ENCODE measurements at regions not wholly inside any gene's neighbourhood (a gene's known extent, or its start where the extent isn't known, plus 50 kb on each side); places are given as distances from the start of the nearest gene placed in this dataset.

DNA sequence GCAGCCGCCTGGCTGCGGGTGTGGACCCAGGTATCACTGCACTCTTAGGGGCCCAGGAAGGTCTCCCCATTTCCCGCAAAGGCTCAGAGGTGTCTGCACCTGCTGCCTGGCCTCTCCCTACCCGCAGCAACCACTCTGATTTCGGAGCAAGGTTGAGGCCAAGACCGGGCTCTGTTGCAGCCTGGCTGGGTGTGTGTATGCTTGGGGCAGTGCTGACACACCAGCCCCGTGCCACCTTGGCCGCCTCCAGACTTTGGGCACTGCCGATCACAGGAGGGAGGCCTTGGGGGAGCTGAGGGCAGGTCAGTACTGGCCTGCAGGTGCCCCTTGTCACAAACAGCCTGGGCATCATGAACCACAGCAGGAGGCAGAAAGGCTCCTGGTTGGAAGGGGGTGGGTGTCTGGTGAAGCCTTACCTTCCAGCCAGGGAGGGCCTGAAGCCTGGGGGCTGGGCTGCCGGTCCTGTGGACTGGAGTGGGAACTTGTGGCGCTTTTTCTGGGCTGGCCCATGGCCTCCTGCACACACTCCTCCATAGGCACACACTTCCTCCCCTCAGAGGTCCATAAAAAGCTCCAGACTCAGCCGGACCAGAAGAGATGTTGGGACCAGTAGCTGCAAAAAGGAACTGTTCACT, 519.5 kb downstream of the RWDD3 start:
- H3K4me3 ChIP-seq (ENCODE audit: low read depth, low read length), result no peak overlapping the region

DNA sequence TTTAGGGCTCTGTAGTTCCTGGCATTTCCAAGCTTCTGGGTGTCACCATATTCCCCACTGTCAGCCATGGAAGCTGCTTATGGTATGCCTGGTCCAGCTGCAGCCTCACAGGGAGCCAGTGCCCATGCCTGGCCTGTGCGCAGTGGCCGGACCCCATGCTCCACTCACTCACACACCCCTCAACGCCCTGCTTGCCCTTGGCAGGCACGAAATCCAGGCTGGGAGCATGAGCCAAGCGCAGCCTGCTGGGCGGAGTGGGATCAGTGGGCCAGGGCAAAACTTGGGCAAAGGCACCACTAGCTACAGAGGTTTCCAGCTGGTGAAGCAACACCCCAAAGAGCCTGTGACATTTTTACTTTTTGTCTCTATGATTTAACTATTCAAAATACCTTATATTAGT, 520.4 kb downstream of the RWDD3 start:
- no peak overlapping the region for H3K4me3 ChIP-seq (ENCODE audit: low read depth, low read length)
- TF ChIP-seq, protein P1, sequence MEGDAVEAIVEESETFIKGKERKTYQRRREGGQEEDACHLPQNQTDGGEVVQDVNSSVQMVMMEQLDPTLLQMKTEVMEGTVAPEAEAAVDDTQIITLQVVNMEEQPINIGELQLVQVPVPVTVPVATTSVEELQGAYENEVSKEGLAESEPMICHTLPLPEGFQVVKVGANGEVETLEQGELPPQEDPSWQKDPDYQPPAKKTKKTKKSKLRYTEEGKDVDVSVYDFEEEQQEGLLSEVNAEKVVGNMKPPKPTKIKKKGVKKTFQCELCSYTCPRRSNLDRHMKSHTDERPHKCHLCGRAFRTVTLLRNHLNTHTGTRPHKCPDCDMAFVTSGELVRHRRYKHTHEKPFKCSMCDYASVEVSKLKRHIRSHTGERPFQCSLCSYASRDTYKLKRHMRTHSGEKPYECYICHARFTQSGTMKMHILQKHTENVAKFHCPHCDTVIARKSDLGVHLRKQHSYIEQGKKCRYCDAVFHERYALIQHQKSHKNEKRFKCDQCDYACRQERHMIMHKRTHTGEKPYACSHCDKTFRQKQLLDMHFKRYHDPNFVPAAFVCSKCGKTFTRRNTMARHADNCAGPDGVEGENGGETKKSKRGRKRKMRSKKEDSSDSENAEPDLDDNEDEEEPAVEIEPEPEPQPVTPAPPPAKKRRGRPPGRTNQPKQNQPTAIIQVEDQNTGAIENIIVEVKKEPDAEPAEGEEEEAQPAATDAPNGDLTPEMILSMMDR (IDR thresholded peaks at IDR 0.05; ENCODE audit: low read depth, low read length), result no peak

More for the DNA sequence above, 519.5 kb downstream of the RWDD3 start:
- TF ChIP-seq, protein P1 (IDR thresholded peaks at IDR 0.05; ENCODE audit: low read depth, low read length), result no peak

DNA sequence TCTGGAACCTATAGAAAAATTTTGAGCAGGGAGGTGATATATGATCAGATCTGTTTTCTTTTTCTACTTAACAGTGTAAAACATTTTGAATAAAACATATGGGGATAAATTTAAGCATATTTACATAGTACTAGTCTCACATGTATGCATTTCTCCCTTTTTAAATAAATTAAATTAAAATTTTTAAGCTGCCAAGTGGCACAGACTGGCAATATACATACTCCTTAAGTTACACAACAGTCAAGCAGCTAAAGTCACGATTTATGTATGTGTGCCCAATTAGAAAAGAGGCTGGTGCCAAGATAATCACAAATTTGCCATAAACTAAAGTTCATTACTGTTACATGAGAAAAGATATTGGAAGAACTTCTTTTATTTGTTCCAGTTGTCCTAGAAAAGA, 532.0 kb downstream of the RWDD3 start:
- TF ChIP-seq, protein P1 (IDR thresholded peaks at IDR 0.05; ENCODE audit: low read depth, low read length), result no peak

DNA sequence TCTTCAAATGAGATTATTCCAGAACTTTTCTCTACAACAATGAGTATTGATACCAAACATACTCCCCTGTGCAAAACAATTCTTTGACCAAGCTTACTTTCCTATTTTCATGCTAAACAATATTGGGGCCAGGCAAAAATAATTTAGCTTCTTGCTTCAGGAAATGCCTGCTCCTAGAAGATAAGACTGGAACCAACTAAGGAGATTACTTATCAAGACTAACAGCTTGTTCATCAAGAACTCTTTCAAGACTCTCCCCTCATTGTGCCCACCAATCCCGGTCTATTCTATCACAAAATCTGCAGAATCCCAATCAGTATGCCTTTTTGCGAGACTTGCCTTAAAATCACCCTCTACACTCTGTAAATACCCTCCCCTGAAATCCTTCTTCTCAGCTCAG, 536.6 kb downstream of the RWDD3 start:
- TF ChIP-seq, protein P1 (IDR thresholded peaks at IDR 0.05; ENCODE audit: low read depth, low read length), result no peak
- H3K4me3 ChIP-seq (ENCODE audit: low read depth, low read length), result no peak overlapping the region

More for the DNA sequence above, 532.0 kb downstream of the RWDD3 start:
- H3K4me3 ChIP-seq (ENCODE audit: low read depth, low read length), result no peak overlapping the region

DNA sequence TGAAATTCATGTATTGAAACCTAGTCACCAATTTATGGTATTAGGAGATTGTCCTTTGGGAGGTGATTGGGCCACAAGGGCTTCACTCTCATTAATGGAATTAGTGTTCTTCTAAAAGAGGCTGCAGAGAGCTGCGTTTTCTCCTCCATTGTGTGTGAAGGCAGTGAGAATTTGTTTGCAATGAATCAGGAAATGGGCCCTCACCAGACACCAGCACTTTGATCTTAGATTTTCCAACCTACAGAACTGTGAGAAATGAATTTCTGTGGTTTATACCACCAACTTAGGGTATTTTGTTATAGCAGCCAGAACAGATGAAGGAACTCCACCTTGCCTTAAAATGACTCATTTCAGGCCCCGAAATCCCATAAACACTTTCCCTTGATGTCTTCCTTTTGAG, 544.2 kb downstream of the RWDD3 start:
- H3K4me3 ChIP-seq (ENCODE audit: low read depth, low read length), result no peak overlapping the region
- TF ChIP-seq, protein P1 (IDR thresholded peaks at IDR 0.05; ENCODE audit: low read depth, low read length), result no peak

DNA sequence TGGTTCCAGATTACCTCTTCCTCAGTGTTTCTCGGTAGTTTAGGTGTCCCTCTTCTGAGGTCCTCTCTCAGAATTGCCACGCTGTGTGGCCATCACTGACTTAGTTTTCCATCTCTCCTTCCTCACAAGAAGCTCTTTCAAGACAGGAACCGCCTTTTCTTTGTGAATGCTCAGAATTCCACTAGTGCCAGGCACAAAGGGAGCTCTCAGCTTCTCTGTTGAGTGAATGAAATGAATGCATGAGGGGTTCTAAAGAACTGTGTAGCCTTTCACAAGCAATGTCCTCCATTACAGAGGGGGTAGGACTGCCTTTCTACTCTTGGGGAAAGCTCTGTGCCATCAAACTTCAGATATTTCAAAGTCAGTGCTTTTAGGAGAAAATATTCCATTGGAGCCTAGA, 546.8 kb downstream of the RWDD3 start:
- TF ChIP-seq, protein P1 (IDR thresholded peaks at IDR 0.05; ENCODE audit: low read depth, low read length), result no peak
- no peak overlapping the region for H3K4me3 ChIP-seq (ENCODE audit: low read depth, low read length)

DNA sequence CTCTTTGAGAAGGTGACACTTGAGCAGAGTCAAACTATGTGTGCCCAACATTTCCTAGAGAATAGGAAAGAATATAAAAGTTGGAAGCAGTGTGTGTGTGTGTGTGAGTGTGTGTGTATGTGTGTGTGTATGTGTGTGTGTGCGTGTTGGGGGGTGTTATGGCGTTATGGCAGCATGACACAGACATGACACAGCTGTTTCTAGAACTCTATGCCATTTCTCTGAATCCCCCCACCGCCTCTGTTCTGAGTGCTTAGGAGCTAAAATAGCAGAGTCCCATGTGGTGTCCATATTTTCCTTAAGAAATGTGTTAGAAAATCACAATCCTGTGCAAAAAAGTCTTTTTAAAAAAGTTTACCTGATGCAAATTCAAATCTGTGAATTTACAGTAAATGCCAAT, 556.1 kb downstream of the RWDD3 start:
- TF ChIP-seq, protein P1 (IDR thresholded peaks at IDR 0.05; ENCODE audit: low read depth, low read length), result no peak
- H3K4me3 ChIP-seq (ENCODE audit: low read depth, low read length), result no peak overlapping the region
